Neutrophil (primary cell): ENCODE measurements at regions not wholly inside any gene's neighbourhood (a gene's known extent, or its start where the extent isn't known, plus 50 kb on each side); places are given as distances from the start of the nearest gene placed in this dataset.

Experiments
- H3K27ac ChIP-seq: fragments of 200-600 bp; sonication (generic); 2 replicates; pipeline ENCODE4 v1.5.1; 2016; ENCODE audit warnings: mild to moderate bottlenecking, moderate library complexity
- H3K27me3 ChIP-seq: fragments of 200-600 bp; sonication (generic); 2 replicates; pipeline ENCODE4 v1.6.0; 2016; ENCODE audit warnings: mild to moderate bottlenecking
- H3K36me3 ChIP-seq: fragments of 200-600 bp; sonication (generic); 2 replicates; pipeline ENCODE4 v1.5.1; 2017
- H3K4me1 ChIP-seq, 2 experiments: fragments of 200-600 bp in 1 of 2; sonication (generic) in 1 of 2; 1 replicate in 1 of 2; 2 replicates in 1 of 2; pipeline versions ENCODE4 v1.5.1 to v1.6.1; 2013 to 2016; ENCODE audit warnings: low read depth in 1 of 2, low read length in 1 of 2, mild to moderate bottlenecking in 1 of 2, moderate library complexity in 1 of 2; ENCODE audit not compliant: control insufficient read depth in 1 of 2, insufficient read depth in 1 of 2
- H3K4me3 ChIP-seq, 2 experiments: fragments of 200-600 bp in 1 of 2; sonication (generic) in 1 of 2; 1 replicate in 1 of 2; 2 replicates in 1 of 2; pipeline ENCODE4 v1.5.1; 2013 to 2016; ENCODE audit warnings: low read depth in 1 of 2, low read length in 1 of 2, mild to moderate bottlenecking in 1 of 2, moderate library complexity in 1 of 2
- H3K9me3 ChIP-seq: fragments of 200-600 bp; sonication (generic); 2 replicates; pipeline ENCODE4 v1.5.1; 2016
- CTCF ChIP-seq: fragments of 200-600 bp; sonication (generic); IDR thresholded peaks from 2 replicates; pipeline ENCODE4 v1.5.1; 2016; ENCODE audit warnings: antibody characterized with exemption

DNA sequence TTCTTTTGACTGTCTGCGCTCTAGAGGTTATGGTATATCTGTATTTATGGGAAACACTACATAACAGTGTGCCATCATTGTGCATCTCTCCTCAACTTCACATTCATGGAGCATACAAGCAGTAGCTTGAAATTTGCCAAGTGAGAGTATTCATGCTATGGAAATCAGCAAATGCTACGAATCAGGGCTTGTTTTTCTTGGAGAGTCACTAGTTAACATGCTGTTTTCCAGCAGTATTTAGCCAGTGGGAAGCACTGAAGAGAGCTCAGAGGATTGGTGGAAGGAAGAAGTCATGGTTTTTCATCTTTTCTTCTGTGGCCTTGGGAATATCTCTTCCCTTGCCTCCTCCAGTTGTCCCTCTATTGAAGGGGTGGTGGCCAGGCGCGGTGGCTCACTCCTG is 303.0 kb downstream of the PSAT1 start:
- Histone ChIP-seq H3K4me3 (no peak overlapping the region), H3K9me3 (no peaks in the 10 kb centered on the region), H3K27me3 (peaks cover 17% of the 10 kb centered on the region), H3K36me3 (no peaks in the 10 kb centered on the region), H3K4me1 (peaks cover 4 to 5% of the 10 kb centered on the region in 2 experiments), H3K27ac (no peak overlapping the region)
- TF ChIP-seq CTCF, result no peak

DNA sequence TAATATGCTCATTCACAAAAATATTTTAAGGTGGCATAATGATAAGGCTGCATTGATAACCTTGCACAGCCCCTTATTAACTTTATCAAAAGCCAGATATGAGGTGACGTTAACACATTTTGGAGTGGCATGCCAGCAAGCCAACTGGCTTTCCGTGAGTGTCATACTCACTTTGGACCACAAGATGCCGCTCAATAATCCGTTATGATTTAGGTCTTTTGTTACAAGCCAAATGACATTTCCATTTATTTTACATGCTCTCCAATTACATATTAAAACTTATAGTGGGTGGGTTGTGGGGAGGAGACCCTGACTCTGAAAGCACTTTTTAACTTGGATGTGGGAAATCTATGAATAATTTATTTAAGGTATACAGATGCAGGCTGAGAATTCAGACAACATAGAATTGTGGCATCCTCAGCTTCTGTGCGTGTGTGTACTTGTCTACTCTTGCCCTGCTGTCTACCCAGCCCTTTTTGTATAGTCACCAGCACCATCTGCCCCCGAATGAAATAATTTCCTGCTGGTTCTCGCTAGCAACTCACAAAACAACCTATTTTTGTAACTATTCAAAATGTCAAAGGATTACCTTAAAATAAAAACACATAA is 305.1 kb downstream of the PSAT1 start:
- TF ChIP-seq CTCF, result peak; percentile 79
- Histone ChIP-seq H3K4me3 (no peak overlapping the region), H3K27ac (no peak overlapping the region), H3K27me3 (peaks cover 17% of the 10 kb centered on the region), H3K36me3 (no peaks in the 10 kb centered on the region), H3K9me3 (no peaks in the 10 kb centered on the region), H3K4me1 (peaks cover 4 to 5% of the 10 kb centered on the region in 2 experiments)

GRCh38 chr9:78605041-78606000 is 308.4 kb downstream of the PSAT1 start:
- no peaks in the 10 kb centered on the region for H3K36me3 ChIP-seq
- TF ChIP-seq CTCF, result no peak
- H3K27ac ChIP-seq, result no peak overlapping the region
- H3K9me3 ChIP-seq, result no peaks in the 10 kb centered on the region
- H3K27me3 ChIP-seq, result peaks cover 33% of the 10 kb centered on the region
- no peak overlapping the region for H3K4me3 ChIP-seq
- no peaks in the 10 kb centered on the region for H3K4me1 ChIP-seq

DNA sequence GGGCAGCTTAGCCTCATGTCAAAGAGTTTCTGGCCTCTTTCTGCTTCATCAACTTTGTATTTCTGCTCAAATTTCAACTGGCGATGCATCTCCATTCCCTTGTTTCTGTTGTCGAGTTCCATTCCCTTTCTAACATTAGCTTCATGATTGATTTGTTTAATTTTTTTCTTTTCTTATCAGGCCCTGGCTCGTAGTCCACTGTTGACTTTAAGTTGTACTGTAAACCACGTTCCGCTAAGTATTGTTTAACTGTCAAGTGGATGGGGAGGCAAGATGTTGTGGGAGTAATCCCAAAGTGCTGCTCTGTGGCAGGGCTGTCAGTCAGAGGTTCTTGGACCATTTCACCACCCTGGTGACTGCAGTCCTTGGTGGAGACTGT is 309.1 kb downstream of the PSAT1 start:
- no peak overlapping the region for H3K27ac ChIP-seq
- H3K4me1 ChIP-seq, result no peaks in the 10 kb centered on the region
- peaks cover 38% of the 10 kb centered on the region for H3K27me3 ChIP-seq
- no peak for TF ChIP-seq CTCF
- H3K36me3 ChIP-seq, result no peaks in the 10 kb centered on the region
- no peaks in the 10 kb centered on the region for H3K9me3 ChIP-seq
- no peak overlapping the region for H3K4me3 ChIP-seq

- TF ChIP-seq CTCF, result no peak
- peaks cover 33% of the 10 kb centered on the region for H3K27me3 ChIP-seq
These were observed 310.9 kb downstream of the PSAT1 start for GRCh38 chr9:78607853-78608252.

More at GRCh38 chr9:78607853-78608252, 310.9 kb downstream of the PSAT1 start:
- H3K27ac ChIP-seq, result no peak overlapping the region
- no peak overlapping the region for H3K4me3 ChIP-seq
- no peaks in the 10 kb centered on the region for H3K4me1 ChIP-seq
- no peaks in the 10 kb centered on the region for H3K9me3 ChIP-seq
- H3K36me3 ChIP-seq, result no peaks in the 10 kb centered on the region
